ENCODE measurements at regions not wholly inside any gene's neighbourhood (a gene's known extent, or its start where the extent isn't known, plus 50 kb on each side); places are given as distances from the start of the nearest gene placed in this dataset.
"Not testable (repeated sequence)": the region's sequence is repeated elsewhere in the genome, so short reads cannot be mapped to it uniquely, and the experiment has no call there.

GRCh38 chr11:23398052-23398451 is 537.8 kb upstream of the CCDC179 start:
- no peak for DNase-seq

GRCh38 chr11:23399995-23400394 is 539.7 kb upstream of the CCDC179 start:
- no peak for DNase-seq

- no peak for DNase-seq
Observed at GRCh38 chr11:23403210-23404185, 543.2 kb upstream of the CCDC179 start.

DNA sequence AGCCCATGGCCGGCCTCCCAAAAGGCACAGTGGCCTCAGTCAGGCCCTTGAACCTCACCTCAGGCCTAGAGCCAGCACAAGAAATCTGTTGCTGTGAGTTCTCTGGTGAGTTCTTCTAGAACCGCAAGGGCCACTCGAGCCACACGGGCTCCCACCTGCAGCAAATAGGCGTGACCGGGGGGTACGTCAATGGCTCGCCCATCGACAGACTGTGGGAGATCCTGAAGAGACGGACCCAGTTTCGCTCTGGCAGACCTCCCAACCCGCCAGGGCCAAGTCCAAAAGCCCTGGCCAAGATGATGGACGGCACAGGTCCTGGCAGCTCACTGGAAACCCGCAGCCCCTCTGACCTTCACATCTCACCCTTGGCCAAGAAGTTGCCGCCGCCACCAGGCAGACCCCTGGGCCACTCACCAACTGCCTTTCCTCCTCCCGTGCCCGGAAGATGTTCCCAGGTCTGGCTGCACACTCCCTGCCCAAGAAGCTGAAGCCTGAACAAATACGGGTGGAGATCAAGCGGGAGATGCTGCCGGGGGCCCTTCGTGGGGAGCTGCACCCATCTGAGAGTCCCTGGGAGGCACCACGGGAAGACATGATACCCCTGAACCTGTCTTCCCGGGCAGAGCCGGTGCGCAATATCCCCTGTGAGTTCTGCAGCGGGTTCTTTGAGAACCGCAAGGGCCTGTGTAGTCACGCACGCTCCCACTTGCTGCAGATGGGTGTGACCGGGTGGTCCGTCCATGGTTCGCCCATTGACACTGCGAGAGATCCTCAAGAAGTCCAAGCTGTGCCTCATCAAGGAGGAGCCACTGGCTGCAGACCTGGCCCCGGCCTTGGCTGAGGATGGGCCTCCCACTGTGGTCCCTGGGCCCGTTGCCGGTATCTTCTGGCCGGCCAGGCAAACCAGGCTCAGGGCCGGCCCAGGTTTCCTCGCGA is 544.2 kb upstream of the CCDC179 start:
- no peak for DNase-seq

DNA sequence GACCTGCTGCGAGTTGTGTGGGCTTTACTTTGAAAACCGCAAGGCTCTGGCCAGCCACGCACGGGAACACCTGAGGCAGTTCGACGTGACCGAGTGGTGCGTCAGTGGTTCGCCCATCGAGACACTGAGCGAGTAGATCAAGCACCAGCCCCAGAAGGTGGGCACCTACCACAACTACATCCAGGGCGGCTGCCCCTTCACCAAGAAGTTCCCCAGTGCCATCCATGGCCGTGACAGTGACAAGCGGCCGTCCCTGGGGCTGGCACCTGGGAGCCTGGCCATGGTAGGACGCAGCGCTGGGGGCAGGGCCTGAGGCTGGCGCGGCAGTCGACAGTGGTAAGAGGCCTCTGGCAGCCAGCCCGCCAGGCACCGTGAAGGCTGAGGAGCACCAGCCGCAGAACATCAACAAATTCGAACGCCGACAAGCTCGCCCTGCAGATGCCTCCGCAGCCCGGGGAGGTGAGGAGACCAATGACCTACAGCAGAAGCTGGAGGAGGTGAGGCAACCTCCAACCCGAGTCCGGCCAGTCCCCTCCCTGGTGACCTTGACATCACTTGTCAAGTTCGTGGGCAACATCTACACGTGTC is 545.2 kb upstream of the CCDC179 start:
- DNase-seq = no peak

DNA sequence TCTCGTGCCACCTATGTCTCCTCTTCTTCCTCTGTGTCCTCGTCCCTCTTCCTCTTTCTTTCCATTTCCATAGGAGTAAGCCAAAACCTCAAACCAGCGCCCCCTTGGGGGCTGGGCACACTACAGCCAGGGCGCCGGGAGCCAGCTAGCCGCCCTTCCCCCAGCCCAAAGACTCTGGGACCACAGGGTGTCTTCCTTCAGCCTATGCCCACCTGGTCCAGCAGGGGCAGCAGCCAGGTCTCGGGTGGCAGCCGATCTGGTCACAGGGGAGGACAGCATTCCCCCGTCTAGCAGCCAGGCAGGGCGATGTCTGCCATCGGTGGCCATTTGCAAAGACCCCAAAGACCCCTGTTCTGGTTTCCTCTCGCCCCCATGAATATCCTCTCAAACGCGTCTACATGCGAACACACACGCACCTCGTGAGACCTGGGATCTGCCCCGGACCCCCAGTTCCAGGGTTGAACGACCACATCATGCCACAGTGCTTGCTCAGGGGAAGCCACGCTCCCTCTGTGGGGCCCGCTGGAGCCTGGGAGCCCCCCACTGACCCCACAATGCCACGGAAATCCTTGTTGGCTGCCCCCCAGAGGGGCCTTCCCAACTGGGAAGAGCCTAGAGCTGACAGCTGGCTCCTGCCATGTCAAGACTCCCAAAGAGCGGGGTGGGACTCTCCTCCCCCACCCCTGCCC is 546.0 kb upstream of the CCDC179 start:
- DNase-seq = no peak

GRCh38 chr11:23413057-23413456 is 552.8 kb upstream of the CCDC179 start:
- DNase-seq = no peak

DNA sequence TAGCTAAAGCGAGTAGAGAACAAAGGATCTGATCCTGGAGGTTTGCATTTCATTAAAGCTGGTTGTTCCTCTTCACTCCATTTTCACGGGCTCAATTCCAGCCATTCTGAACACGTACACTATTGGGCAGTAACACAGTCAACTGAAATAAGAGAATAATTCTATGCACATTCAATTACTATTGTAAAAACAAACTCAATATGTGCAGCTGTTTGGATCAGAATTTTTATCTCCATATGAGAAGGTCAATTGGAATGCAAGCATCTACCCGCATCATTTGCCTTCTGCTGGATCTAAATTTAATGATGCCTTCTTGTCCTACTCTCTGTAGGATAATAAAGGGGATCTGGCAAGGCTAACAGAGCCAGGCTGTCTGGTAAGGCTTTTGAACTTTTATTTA is 562.8 kb upstream of the CCDC179 start:
- DNase-seq = no peak

- DNase-seq = no peak
Observed at GRCh38 chr11:23423656-23424055, 563.4 kb upstream of the CCDC179 start.

DNA sequence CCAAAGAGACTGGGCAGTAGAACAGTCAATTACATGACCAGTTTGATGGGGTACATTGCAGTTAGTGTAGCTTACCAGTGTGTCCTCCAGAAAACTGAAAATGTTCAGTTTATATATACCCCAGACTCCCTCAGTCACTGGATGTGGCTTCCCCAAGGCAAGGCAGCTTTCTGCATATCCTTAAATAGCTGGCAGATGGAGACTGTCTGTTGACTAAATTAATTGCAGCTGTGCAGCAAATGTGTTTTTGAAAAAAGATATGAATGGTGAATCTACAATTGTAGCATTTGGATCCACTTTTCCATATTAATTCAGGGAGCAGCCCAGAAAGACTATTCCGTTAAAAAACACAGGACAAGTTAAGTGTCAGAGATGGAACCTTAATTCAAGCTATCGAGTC is 565.1 kb upstream of the CCDC179 start:
- no peak for DNase-seq

GRCh38 chr11:23429569-23429968 is 569.3 kb upstream of the CCDC179 start:
- DNase-seq = no peak

DNA sequence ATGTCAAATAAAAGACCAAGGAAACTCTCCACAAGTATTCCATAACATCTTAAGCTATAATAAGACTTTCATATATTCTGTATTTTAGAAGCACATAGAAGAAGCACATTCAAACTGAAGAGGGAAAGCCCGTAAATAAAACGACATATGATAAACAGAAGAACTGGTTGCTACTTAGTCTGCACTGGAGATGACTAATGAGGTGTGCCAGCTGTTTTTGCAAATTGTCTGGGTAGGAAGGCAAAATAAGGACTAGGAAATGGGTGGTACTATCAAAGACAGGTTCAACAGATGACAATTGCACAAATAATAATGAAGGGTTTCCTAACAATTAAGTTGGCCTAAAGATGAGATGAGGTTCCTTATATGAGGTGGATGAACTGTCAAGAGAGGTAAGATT is 593.2 kb upstream of the CCDC179 start:
- no peak for DNase-seq

- no peak for DNase-seq
Observed at GRCh38 chr11:23455321-23455891, 595.1 kb upstream of the CCDC179 start.

DNA sequence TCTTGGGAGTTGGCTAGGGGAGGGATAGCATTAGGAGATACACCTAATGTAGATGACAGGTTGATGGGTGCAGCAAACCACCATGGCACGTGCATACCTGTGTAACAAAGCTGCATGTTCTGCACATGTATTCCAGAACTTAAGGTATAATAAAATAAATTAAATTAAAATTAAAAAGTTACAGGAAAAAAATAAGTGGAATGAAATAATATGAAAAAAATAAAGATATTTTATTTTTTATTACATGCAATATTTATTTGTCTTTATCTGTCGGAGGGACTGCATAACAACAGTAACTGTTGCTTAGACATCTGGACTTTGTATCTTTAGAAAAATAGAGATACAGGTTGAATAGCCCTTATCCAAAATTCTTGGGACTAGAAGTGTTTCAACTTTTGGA is 597.4 kb upstream of the CCDC179 start:
- DNase-seq = no peak

GRCh38 chr11:23471878-23472277 is 611.6 kb upstream of the CCDC179 start:
- DNase-seq = no peak

GRCh38 chr11:23473782-23474181 is 613.5 kb upstream of the CCDC179 start:
- DNase-seq = no peak

DNA sequence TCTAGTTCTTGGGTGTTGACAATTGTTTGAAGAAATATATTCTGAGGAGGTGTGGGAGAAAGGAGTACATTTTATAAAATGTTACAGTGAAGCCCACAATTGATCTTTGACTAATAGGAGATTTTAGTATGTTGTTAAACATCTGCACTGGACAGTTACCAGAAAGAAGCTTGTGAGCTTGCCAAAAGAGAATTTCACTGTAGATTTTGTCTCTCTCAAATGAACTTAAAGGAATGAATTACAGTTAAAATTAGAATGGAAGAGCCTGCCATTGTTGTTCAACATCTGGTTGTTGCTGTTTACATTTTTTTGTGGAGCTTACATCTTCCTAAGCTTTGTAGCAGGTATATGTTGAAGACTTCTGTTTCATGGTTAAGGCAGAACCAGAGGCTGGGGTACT is 620.5 kb upstream of the CCDC179 start:
- DNase-seq = no peak

GRCh38 chr11:23484146-23484545 is 623.9 kb upstream of the CCDC179 start:
- not testable (repeated sequence) for DNase-seq

GRCh38 chr11:23484618-23485017 is 624.3 kb upstream of the CCDC179 start:
- DNase-seq = not testable (repeated sequence)

- DNase-seq = no peak
Observed at GRCh38 chr11:23490557-23491235, 630.4 kb upstream of the CCDC179 start.

DNA sequence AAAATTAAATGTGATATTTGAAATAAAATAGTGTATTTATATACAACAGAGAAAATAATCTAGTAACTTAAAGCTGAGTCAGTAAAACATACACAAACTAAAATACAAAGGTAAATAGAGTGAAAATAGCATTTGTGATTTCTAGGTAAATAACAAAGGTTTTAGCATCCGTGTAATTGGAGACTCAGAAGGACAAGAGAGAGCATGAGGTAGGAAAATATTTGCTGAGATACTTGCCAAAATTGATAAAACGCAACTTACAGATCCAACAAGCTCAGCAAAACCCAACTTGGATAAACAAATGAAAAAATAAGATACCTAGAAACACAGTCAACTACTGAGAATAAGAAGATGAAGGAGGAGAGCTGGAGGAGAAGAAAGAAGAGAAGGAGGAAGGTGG is 634.7 kb upstream of the CCDC179 start:
- DNase-seq = no peak

- DNase-seq = no peak
Observed at GRCh38 chr11:23496340-23496739, 636.1 kb upstream of the CCDC179 start.
